Gastroesophageal sphincter (tissue), 3 donors: ENCODE measurements at regions not wholly inside any gene's neighbourhood (a gene's known extent, or its start where the extent isn't known, plus 50 kb on each side); places are given as distances from the start of the nearest gene placed in this dataset.

Source experiments
- CTCF ChIP-seq, 4 experiments: fragments of 200-600 bp in 2 of 4; fragments of 450-650 bp in 2 of 4; sonication (generic) in 1 of 4; IDR thresholded peaks; one replicate each; pipeline ENCODE4 v1.5.1; 2017 to 2019; ENCODE audit warnings: antibody characterized with exemption in 4 of 4, mild to moderate bottlenecking in 2 of 4, moderate library complexity in 2 of 4
- EP300 ChIP-seq: sonication (generic); formaldehyde crosslinking; IDR thresholded peaks from one replicate; pipeline ENCODE4 v1.6.1; 2017; ENCODE audit warnings: antibody characterized with exemption, mild to moderate bottlenecking
- POLR2A ChIP-seq, 2 donors: fragments of 450-650 bp; IDR thresholded peaks; one replicate each; pipeline ENCODE4 v1.6.1; 2017; ENCODE audit warnings: antibody characterized with exemption in 2 of 2, mild to moderate bottlenecking in 2 of 2, moderate library complexity in 1 of 2
- POLR2AphosphoS5 ChIP-seq: sonication (generic); formaldehyde crosslinking; IDR thresholded peaks from one replicate; pipeline ENCODE4 v1.6.1; 2017; ENCODE audit warnings: antibody characterized with exemption

GRCh38 chr13:73341748-73342147 is 282.9 kb downstream of the KLF5 start:
- TF ChIP-seq POLR2AphosphoS5 (no peak), POLR2A (IDR thresholded peaks at IDR 0.05) (no peak), CTCF (IDR thresholded peaks at IDR 0.05) (no peak), EP300 (no peak)
